ENCODE measurements at regions not wholly inside any gene's neighbourhood (a gene's known extent, or its start where the extent isn't known, plus 50 kb on each side); places are given as distances from the start of the nearest gene placed in this dataset.

DNA sequence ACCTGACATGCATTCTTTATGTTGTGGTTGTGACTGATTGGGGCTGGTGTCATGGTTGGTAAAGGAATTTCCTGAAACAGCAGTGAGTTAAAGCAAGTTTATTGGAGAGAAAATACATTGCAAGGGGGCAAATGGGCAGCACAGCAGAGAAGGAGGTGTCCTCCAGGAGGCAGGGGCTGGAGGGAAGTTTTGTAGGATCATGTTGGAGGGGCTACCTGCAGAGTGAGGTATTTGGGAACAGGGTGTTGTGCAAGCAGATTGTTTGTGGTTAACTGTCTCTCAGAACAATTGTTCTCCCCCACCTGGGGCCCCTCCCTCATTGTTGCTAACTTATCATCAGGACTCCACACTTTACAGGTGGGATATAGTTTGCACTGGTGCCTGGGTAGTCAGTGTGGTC is 196.0 kb downstream of the NSUN3 start:
- Histone ChIP-seq H3K79me2 (ENCODE audit: insufficient read depth, low read length) (no peaks in the 10 kb centered on the region), H3K9ac (ENCODE audit: insufficient read depth, low read length, poor library complexity, severe bottlenecking) (no peak overlapping the region), H3K9me3 (replicated peaks in 1 of 2; ENCODE audit: control insufficient read depth in 1 of 2, insufficient read depth in 1 of 2, low read length in 2 of 2) (no peaks in the 10 kb centered on the region), H3K27ac (ENCODE audit: low read depth in 1 of 2, low read length in 2 of 2) (no peak overlapping the region), H2AFZ (ENCODE audit: insufficient read depth, low read depth, low read length, poor library complexity, severe bottlenecking) (no peak overlapping the region), H3K4me2 (replicated peaks; ENCODE audit: extremely low read depth, low read length, poor library complexity, severe bottlenecking) (no peak overlapping the region), H3K4me3 (replicated peaks in 1 of 3; ENCODE audit: low read depth in 2 of 3, low read length in 3 of 3) (no peak overlapping the region), H3K4me1 (ENCODE audit: control insufficient read depth in 1 of 2, insufficient read depth in 2 of 2, low read length in 2 of 2) (no peaks in the 10 kb centered on the region), H3K27me3 (ENCODE audit: control insufficient read depth in 2 of 2, insufficient read depth in 2 of 2, low read length in 2 of 2) (no peaks in the 10 kb centered on the region), H3K36me3 (replicated peaks in 1 of 2; ENCODE audit: control insufficient read depth in 1 of 2, insufficient read depth in 2 of 2, low read length in 2 of 2) (no peaks in the 10 kb centered on the region), H4K20me1 (ENCODE audit: insufficient read depth, low read length) (no peaks in the 10 kb centered on the region)
- Mint-ChIP-seq H3K4me3 (no peak overlapping the region), H3K36me3 (no peaks in the 10 kb centered on the region), H3K27me3 (ENCODE audit: low read depth in 3 of 3) (peaks cover 0 to 3% (median 2%) of the 10 kb centered on the region in 3 donors), H3K4me1 (no peaks in the 10 kb centered on the region), H3K9me3 (peaks cover 0 to 6% (median 3%) of the 10 kb centered on the region in 7 donors), H3K27ac (no peak overlapping the region)
- intact Hi-C loops (cut with micrococcal nuclease) = no loop called here
- DNase-seq = no peak
- TF ChIP-seq, protein P1, sequence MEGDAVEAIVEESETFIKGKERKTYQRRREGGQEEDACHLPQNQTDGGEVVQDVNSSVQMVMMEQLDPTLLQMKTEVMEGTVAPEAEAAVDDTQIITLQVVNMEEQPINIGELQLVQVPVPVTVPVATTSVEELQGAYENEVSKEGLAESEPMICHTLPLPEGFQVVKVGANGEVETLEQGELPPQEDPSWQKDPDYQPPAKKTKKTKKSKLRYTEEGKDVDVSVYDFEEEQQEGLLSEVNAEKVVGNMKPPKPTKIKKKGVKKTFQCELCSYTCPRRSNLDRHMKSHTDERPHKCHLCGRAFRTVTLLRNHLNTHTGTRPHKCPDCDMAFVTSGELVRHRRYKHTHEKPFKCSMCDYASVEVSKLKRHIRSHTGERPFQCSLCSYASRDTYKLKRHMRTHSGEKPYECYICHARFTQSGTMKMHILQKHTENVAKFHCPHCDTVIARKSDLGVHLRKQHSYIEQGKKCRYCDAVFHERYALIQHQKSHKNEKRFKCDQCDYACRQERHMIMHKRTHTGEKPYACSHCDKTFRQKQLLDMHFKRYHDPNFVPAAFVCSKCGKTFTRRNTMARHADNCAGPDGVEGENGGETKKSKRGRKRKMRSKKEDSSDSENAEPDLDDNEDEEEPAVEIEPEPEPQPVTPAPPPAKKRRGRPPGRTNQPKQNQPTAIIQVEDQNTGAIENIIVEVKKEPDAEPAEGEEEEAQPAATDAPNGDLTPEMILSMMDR (IDR thresholded peaks at IDR 0.05) = no peak

DNA sequence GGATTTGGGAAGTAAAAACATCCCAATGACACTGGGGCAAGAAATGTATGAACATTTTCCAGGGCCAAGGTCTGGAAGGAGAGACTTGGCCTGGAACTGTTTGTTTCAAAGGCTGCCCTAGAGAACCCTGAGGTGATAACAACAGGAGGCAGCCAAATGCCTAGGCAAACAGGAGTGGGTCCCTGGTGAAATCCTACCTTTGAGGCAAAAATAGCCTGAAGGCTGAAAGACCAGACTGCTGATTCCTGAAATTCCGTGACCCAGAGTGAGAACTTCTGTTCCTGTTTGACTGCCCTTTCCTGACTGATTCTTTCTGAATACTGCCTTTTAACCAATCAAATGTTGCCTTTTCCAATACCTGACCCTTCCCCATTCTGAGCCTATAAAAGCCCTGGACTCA is 196.4 kb downstream of the NSUN3 start:
- DNase-seq = no peak
- no peak overlapping the region for H3K27ac ChIP-seq (ENCODE audit: low read depth in 1 of 2, low read length in 2 of 2)
- intact Hi-C loops (cut with micrococcal nuclease) = no loop called here

More for the DNA sequence above, 196.4 kb downstream of the NSUN3 start:
- Histone ChIP-seq H3K9ac (ENCODE audit: insufficient read depth, low read length, poor library complexity, severe bottlenecking) (no peak overlapping the region), H3K4me2 (replicated peaks; ENCODE audit: extremely low read depth, low read length, poor library complexity, severe bottlenecking) (no peak overlapping the region), H3K79me2 (ENCODE audit: insufficient read depth, low read length) (no peaks in the 10 kb centered on the region), H3K9me3 (replicated peaks in 1 of 2; ENCODE audit: control insufficient read depth in 1 of 2, insufficient read depth in 1 of 2, low read length in 2 of 2) (no peaks in the 10 kb centered on the region), H2AFZ (ENCODE audit: insufficient read depth, low read depth, low read length, poor library complexity, severe bottlenecking) (no peak overlapping the region), H3K4me3 (replicated peaks in 1 of 3; ENCODE audit: low read depth in 2 of 3, low read length in 3 of 3) (no peak overlapping the region), H3K27me3 (ENCODE audit: control insufficient read depth in 2 of 2, insufficient read depth in 2 of 2, low read length in 2 of 2) (no peaks in the 10 kb centered on the region), H3K36me3 (replicated peaks in 1 of 2; ENCODE audit: control insufficient read depth in 1 of 2, insufficient read depth in 2 of 2, low read length in 2 of 2) (no peaks in the 10 kb centered on the region), H3K4me1 (ENCODE audit: control insufficient read depth in 1 of 2, insufficient read depth in 2 of 2, low read length in 2 of 2) (no peaks in the 10 kb centered on the region), H4K20me1 (ENCODE audit: insufficient read depth, low read length) (no peaks in the 10 kb centered on the region)
- TF ChIP-seq, protein P1 (IDR thresholded peaks at IDR 0.05) = no peak
- Mint-ChIP-seq H3K4me1 (no peaks in the 10 kb centered on the region), H3K4me3 (no peak overlapping the region), H3K9me3 (peaks cover 0 to 6% (median 3%) of the 10 kb centered on the region in 7 donors), H3K27me3 (ENCODE audit: low read depth in 3 of 3) (peaks cover 0 to 3% (median 2%) of the 10 kb centered on the region in 3 donors), H3K36me3 (no peaks in the 10 kb centered on the region), H3K27ac (no peak overlapping the region)
- WGBS (ENCODE audit: insufficient coverage) = no CpG with 5 or more reads among the region's 1 CpG

Data from CD14-positive monocyte (primary cell).